GM18868 (cell line): ENCODE measurements at regions not wholly inside any gene's neighbourhood (a gene's known extent, or its start where the extent isn't known, plus 50 kb on each side); places are given as distances from the start of the nearest gene placed in this dataset.
"Not testable (repeated sequence)": the region's sequence is repeated elsewhere in the genome, so short reads cannot be mapped to it uniquely, and the experiment has no call there.

ENCODE experiments used
- ATAC-seq: cut with Tn5 transposase; IDR thresholded peaks from one replicate; pipeline ENCODE4 v1.9.1; 2021; ENCODE audit warnings: mild to moderate bottlenecking, moderate library complexity; ENCODE audit not compliant: unreplicated experiment

DNA sequence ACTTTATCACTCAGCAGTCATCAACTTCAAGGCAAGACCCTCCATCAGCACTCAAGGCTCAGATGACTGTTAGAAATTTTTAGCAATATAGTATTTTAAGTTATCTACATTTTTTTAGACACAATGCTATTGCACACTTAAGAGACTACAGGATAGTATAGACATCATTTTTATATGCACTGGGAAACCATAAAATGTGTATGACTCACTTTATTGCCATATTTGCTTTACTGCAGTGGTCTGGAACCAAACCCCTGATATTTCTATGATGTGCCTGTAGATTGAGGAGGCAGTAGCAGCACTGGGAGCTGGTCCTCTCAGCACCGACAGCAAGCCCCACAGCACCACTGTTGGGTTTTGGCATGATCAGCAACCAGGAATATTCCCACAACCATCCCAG is 264.8 kb upstream of the HNRNPA3 start:
- ATAC-seq, result no peak

DNA sequence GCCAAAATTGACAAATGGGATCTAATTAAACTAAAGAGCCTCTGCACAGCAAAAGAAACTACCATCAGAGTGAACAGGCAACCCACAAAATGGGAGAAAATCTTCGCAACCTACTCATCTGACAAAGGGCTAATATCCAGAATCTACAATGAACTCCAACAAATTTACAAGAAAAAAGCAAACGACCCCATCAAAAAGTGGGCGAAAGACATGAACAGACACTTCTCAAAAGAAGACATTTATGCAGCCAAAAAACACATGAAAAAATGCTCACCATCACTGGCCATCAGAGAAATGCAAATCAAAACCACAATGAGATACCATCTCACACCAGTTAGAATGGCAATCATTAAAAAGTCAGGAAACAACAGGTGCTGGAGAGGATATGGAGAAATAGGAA is 261.4 kb upstream of the HNRNPA3 start:
- ATAC-seq, result not testable (repeated sequence)

DNA sequence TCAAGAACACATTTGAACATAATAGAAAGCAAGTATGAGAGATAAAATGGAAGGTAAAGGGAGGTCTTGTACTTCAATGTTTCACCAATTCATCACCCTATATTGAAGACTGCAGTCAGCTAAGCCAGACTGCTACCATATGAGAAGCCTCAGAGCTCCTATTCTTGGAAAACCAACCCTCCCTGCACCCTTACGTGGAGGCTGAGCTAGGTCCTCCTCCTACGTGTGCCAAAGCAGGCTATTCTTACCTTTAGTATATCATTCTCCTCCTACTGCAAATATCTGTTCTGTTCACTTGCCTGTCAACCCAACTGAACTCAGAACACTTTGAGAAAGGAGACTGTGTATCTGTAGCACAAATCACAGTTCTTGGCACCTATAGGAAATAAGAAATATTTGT is 255.8 kb upstream of the HNRNPA3 start:
- ATAC-seq, result no peak

DNA sequence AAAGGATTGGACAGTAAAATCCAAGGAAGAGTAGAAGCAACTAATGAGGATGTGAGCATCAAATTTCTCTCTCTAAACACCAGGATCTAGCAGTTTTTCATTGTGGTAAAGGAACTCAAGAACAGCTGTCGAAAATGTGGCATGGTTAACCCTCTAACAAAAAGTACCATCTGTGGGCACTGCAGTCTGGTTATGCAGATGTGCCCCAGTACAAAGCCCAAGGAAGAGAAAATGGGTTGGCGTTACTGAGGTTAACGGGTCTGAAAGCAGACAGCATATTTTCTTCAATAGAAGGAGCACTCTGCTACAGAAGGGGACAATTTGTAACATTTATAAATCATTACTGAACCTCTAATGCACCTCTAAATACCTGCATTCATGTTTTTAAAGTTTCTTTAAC is 253.0 kb upstream of the HNRNPA3 start:
- ATAC-seq, result no peak

DNA sequence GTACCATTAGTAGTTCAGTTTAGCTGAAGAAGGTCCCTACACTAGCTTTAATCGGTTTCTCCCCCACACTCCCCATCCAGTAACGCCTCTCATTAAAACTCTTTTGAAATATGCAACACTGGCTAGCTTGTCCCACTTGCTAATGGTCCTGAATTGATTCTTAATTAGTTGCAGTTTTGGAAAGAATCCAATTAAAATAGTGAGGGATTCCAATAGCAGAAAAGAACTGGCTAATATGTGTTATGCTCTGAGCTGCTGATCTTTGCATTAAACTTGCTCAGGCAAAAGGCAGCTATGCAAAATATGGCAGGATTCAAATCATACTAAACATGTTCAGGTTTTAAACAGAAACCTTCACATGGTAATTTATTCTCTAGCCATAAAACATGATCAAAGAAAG is 252.5 kb upstream of the HNRNPA3 start:
- no peak for ATAC-seq

DNA sequence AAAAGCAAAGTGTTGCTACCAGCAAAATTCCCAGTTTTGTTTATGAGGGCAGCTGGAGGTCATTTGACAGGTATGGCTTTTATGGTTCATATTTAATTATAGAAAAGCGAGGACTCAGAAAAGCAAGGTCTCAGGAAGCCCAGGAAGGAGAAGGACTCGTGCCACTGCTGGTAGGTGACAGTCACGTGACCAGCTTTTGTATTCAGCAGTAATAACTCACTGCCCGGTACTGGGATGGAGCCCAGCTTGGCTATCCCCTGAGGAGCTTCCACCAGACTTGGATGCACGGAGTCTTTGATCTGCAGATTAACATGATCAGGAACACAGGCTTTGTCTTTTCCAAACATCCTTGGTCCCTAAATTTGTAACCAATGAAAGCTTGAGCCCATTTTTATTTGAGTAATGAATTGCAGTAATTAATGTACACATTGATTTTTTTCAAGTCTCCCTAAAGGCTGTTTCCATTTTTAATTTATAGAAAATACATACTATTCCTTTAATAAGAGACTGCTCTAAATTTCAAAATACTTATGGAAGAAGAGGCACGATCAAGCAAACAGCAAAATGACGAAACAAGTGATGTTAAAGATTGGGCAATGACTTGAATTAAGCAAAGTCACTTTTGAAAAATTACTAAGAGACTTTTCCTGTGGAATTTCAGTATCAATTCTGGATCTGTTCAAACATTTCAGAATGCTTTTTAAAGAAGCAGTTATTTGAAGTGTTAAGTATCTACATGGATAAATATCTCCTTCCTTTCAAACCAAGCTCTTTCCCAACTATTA is 251.7 kb upstream of the HNRNPA3 start:
- ATAC-seq, result no peak

DNA sequence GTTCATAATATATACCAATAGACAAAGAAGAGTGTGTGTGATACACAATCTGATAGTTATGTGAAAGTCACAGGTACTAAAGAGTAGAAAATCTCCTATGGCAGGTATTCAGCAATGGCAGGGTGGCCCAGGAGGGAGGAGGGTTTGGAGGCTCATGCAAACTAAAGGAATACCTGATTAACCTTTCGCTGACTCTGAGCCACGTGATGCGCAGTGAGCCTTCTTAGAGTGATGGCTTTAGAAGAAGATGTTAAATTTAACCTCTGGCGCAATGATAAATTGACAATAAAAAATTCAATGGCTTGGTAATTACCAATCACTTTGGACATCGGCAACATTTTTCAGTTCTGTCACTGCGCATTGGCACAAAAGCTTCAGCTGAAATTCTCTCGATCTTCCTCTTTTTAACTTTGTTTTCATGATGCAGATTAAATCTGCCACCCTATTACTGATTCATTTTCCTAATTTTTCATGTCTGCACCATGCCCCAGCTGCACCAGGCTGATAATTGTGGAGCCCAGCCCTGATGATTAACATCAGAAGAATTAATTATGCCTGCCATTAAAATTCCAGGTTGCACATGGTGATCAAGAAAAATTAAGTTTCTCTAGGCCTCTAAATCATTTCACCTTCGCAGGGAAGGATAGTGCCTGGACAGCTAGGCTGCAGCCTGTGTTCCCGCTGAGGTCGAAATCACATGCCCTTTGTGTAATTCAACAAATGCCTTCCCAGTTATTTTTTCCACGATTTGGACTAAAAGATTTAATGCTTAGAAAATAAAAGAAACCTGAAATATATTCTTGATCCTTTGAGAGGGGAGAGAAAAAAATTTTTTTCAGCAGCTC is 250.6 kb upstream of the HNRNPA3 start:
- no peak for ATAC-seq

DNA sequence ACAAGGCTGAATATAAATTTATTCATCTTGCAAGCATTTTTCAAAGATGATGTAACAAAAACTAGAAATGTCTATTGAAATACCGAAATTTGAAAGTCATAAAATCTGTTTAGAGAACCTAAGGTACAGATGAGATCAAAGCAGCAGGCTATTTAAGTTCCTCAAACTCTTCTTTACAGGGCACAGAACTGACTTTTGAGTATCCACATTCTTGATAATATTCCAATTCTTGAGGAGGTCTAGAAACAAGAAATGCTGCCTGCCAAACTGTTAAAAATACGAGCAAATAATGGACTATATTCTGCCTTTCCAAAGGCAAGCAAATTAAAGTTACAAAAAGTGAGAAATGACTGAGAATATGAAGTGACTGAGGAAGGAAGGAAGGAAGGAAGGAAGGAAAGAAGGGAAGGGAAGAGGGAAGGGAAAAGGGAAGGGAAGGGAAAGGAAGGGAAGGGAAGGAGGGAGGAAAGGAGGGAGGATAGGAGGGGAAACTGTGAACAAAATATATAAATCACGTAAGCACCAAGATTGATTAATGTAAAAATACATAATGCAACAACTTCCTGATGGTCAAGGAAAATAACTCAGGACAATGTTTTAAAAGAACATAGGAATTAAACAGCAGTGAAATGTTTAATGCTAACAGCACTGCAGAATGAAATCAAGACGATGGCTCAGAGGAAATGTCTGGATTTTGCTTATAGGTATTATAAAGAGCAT is 248.9 kb upstream of the HNRNPA3 start:
- no peak for ATAC-seq

DNA sequence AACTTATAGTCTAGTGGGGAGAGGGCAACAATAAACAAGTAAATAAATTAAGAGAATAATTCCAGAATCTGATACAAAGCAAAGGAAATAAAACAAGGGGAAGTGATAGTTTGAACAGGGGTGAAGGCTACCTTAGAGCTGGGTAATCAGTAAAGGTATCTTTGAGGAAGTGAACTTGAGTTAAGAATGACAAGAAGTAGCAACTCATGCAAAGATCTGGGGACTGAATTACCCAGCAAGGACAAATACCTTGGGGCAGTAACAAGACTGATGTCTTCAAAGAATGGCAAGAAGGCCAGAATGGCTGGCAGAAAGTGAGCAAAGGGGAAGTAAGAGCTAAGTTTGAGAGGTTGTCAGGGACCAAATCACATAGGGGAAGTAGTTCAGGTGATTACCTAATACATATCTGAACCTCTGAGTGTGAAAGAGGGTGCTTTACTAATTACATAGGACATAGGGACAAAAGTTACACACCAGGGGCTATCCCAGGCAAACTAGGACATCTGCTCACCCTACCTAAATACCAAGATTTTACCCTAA is 244.6 kb upstream of the HNRNPA3 start:
- ATAC-seq, result peak; percentile 73

DNA sequence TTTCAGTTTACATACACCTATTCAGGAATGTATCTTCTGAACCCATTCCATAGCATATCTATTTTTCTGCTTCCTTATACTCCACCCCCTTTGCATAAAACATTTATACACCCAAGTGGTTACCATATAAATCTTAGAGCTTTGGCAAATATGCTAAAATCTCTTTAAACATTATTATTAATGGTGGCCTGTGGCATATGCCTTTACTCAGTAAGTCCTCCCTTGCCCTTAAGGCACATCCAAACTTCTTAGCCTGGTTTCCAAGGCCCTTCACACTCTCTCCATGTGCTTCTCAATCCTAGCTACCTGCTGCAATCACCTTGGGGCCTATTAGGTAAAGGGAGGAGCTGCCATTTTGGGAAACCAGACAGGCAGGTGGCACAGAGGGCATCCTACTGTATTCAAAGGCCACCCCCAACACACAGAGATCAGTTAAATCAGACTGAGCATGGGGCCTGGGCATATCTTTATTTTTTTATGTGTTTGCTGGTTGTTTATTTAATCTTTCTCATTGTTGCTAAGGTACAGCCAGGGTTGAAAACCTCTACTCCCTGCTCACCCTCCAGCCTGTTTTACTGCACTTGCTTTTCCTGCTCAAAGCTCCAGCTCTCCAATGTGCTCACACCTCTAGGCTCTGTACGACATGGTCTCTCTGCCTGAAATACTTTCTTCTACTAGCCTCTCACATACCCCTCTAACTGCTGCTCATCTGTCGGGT is 242.8 kb upstream of the HNRNPA3 start:
- no peak for ATAC-seq

DNA sequence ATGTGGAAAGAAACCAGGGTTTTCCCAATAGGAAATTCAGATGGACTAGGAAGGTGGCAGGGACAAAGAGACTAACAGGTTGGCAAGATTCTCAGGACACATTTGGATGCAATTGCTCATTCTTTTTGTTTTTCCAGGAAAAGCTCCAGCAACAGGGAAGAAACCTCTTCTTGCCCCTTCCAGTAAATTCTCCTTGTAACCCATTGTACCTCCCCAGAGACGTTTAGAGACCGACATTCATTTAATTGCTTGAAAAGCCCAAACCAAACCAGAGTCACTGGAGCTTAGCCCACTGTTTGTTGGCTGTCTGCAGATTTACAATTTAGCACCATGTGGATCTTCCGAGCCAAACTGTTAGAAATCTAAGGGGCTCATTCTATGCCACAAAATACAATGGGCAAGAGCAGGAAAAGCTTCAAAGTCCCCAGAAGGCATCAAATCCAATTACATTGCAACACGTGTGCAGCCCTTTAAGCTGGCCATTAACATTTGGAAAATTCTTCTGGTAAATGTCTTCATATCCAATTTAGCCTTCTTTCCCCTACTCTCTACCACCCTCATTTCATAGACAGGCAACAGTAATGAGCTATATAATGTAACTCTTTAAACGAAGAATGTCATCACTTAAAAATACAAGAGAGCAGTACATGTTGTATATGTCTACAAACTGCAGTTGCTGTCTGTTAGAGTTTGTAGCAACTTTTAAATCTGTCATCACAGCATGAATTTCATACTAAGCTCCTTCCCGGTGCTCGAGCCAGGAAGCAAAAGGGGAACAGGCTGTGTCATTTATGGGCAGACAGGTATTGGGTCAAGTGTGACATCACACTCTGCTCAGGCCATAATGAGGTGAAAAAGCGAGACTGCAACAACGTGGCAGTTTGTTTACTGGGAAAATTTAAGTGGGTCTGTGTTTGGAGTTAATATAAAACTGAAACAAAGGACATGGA is 235.6 kb upstream of the HNRNPA3 start:
- no peak for ATAC-seq

DNA sequence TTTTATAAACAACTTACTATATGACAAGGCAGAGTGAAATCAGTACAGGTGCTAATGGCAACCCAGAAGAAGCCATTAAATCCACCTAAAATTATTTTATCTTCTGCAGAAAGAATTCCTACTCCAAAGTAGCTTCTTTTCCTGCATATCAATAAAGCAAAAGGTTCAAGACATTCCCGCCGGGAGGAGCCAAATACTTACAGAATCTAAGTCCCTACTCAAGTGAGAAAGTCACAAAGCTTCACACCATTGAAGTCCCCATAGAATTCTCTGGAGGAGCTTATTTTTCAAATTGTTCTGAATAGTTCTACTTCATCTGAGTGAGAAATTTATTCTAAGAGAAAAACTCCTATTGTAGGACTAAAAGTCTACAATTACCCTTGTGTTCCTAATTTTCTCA is 233.7 kb upstream of the HNRNPA3 start:
- no peak for ATAC-seq

DNA sequence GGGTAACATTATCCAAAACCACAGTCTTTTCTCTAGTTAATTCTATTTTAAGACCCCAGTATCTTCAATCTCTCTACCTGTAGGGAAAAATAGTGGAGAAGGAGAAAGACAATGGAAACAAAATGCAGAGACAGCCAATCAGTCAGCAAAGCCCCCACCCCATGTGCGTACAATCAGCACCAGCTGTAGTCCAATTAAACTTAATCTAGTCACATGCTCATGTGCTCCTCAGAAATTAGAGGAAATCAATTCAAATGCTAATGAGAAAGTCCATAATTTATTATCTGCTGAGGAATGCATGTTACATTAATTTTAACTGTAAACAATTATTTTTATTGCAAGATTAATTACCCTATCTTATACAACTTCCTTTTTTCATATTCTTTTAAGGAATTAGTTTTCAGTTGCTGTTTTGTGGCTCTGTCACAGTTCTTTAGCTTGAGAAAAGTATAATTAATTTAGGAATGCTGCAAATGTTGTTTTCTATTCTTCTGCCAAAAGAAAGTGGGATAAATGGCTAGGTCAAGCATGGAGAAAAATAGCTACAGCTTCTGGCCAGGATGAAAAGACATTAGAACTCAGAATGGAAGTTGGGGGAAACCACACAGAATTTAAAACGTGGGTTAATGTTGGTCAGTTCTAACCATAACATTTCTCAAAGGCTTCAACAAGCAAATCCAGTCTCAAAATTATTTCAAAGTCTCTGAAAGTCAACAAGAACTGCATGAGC is 232.4 kb upstream of the HNRNPA3 start:
- no peak for ATAC-seq

DNA sequence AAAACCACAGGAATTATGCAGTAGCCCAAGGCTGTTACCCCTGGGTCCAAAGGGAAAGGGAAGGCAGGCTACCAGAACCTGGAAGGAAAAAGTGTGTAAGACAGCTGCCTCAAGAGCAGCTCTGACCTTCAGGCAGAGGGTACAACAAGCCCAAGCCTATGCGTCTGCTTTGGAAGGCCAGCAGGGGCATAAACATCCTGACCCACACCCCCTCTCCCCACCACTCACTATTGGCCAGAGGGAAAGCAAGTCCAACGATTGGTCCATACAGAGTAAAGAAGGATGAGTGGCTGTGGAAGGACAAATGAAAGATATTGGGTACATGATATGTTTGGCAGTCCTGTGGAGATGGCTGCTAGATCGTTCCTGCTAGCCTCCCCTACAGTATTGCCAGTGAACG is 227.6 kb upstream of the HNRNPA3 start:
- no peak for ATAC-seq

DNA sequence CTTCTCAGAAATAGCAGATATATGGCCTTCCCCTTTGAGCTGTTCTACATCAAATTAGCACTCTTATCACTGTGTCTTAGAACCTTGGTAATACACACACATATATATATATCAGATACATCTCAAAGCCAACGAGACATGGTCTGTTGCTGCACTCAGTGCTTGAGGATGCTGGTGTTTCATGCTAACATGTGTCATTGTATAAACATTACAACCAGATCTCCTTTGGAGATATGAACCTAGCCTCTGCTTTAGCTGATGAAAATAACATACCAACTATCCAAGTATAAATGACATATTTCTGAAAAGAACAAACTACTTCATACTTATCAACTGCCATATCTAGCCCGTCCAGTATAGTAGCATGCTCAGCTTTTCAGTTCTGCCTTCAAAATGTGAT is 226.7 kb upstream of the HNRNPA3 start:
- ATAC-seq, result no peak

DNA sequence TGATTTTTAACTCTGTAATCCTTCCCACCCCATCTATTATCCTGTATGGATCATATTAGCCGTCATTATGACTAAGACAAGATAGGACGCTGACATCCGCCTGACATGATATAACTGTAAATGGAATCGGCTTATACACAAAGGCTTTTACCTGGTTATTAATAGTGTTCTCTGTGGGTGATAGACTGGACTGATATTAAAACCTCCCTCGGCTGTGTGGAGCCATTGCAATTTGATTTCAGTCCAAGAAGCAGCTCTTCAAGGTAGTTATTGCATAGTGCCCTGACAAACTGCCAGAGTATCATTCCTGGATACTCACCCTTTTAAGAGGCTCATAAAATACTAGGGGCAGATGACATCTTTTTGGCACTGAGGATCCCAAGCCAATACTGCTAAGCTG is 226.1 kb upstream of the HNRNPA3 start:
- no peak for ATAC-seq

DNA sequence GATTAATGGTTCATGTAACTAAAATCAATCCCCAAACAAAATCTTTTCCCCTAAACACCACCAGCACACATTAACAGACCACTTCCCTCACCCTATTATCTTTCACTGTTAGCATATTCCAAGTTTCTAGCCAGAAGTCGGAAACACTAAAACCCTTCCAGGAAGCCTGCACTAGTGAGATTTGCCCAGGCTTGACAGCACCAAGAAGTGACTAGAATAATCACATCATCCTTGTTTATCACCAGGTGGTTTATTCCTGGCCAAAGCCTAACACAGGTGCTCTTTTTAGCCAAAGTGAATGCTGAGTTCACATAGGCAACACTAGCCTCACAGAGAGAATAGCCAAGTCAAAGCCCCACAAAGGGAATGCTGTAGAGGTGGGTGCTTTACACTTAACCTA is 221.2 kb upstream of the HNRNPA3 start:
- no peak for ATAC-seq

DNA sequence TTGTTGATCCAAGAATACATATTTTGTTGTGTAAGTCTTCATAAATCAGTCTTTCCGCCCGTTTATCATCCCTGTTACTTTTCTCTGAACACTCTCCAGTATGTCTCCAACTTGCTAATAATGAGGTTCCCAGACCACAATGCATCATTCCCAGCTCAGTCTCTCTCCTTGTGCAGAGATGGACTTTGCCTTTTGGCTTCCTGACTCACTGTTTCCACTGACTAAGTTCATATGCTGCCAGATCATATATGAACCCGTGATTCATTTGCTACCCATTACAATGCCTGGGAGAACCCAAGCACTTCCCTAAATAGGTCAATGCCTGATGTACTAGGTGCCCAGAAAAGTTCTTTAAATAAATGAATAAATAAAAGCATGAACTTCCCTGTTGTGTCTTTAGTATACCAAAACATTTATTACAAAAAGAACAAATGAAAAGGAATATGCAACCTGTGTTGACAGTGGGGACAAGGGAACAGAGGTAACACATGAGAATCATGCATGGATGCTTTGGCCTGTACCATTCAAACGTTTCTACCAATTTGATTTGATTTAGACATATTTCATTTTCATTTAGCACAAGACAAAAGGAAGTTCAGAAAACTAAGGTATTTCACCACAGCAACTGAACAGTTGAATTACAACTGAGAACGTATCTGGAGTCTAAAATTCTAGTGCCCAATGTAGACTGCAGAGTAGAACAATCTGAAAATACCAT is 215.4 kb upstream of the HNRNPA3 start:
- ATAC-seq, result peak; percentile 62
